HepG2 (cell line): ENCODE measurements at regions not wholly inside any gene's neighbourhood (a gene's known extent, or its start where the extent isn't known, plus 50 kb on each side); places are given as distances from the start of the nearest gene placed in this dataset.

Experiments
- ARNT2 ChIP-seq: sonication (generic); formaldehyde crosslinking; IDR thresholded peaks from 2 replicates; pipeline ENCODE4 v1.8.0; 2022; ENCODE audit warnings: mild to moderate bottlenecking, low read depth, missing genetic modification reagents, moderate library complexity
- BHLHE40 ChIP-seq: IDR thresholded peaks from 2 replicates; pipeline ENCODE4 v1.6.1; 2011; ENCODE audit warnings: low read length, improper control_type of control experiment
- DR1 ChIP-seq: sonication (generic); formaldehyde crosslinking; IDR thresholded peaks from 2 replicates; pipeline ENCODE4 v1.8.0; 2021; ENCODE audit warnings: mild to moderate bottlenecking, missing genetic modification reagents, inconsistent platforms
- ELF1 ChIP-seq: sonication (generic); formaldehyde crosslinking; IDR thresholded peaks from 2 replicates; pipeline ENCODE4 v1.4.0; 2020; ENCODE audit warnings: missing genetic modification reagents
- GLI4 ChIP-seq: sonication (generic); formaldehyde crosslinking; IDR thresholded peaks from 2 replicates; pipeline ENCODE4 v1.5.1; 2020; ENCODE audit warnings: missing genetic modification reagents, mild to moderate bottlenecking, moderate library complexity, borderline replicate concordance
- KLF9 ChIP-seq: IDR thresholded peaks from 2 replicates; pipeline ENCODE4 v1.6.1; 2016; ENCODE audit warnings: low read depth
- MEIS1 ChIP-seq: sonication (generic); formaldehyde crosslinking; IDR thresholded peaks from 2 replicates; pipeline ENCODE4 v1.9.0; 2021; ENCODE audit warnings: mild to moderate bottlenecking, missing genetic modification reagents, moderate library complexity, borderline replicate concordance
- MYC ChIP-seq: sonication (generic); formaldehyde crosslinking; IDR thresholded peaks from 2 replicates; pipeline ENCODE4 v1.9.0; 2021; ENCODE audit warnings: missing genetic modification reagents, borderline replicate concordance
- POLR2AphosphoS5 ChIP-seq: IDR thresholded peaks from 2 replicates; pipeline ENCODE4 v1.6.1; 2012; ENCODE audit warnings: low read depth, low read length
- SUZ12 ChIP-seq: fragments of 150-350 bp; IDR thresholded peaks from 2 replicates; pipeline ENCODE4 v1.6.1; 2014; ENCODE audit warnings: low read depth, low read length
- TCF7 ChIP-seq: sonication (generic); IDR thresholded peaks from 2 replicates; pipeline ENCODE4 v1.6.1; 2016; ENCODE audit warnings: antibody characterized with exemption, low read depth
- ZNF224 ChIP-seq: sonication (generic); formaldehyde crosslinking; IDR thresholded peaks from 2 replicates; pipeline ENCODE4 v1.5.0; 2020; ENCODE audit warnings: mild to moderate bottlenecking, missing genetic modification reagents
- TF ChIP-seq, protein P1 (sequence below): sonication (generic); formaldehyde crosslinking; IDR thresholded peaks from 2 replicates; pipeline ENCODE4 v1.4.0; 2020; ENCODE audit warnings: low read depth, missing genetic modification reagents
- TF ChIP-seq, protein P2 (sequence below): sonication (generic); formaldehyde crosslinking; IDR thresholded peaks from 2 replicates; pipeline ENCODE4 v1.5.0; 2020; ENCODE audit warnings: mild to moderate bottlenecking, missing genetic modification reagents, moderate library complexity

DNA sequence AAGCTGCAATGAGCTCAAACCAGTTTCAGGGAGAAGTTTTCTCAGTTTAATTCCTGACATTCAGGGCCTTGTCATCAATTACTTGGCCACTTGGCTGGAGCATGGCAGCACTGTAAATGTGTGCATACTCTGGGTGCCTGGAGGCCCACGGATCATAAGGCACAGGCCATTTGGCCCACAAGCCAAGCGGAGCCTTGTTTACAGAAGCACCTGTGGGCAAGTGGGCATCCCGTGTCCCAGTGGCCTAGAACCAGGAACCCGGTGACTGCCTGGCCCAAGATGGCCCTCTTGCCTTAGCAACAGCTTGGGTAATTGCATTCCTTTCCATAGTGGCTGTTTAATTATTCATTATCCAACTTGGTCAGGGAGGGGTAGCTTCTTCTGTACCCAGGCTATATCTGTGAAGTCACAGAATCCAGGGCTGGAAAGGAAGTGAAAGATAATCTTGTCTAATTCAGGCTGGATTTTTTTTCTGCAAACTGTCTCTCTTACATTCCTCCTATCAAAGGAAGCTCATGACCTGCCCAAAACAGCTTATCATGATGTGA is 426.4 kb upstream of the ZMIZ1 start:
- TF ChIP-seq SUZ12 (no peak), MYC (CRISPR knock-in tag) (no peak), MEIS1 (CRISPR knock-in tag) (no peak), GLI4 (CRISPR knock-in tag) (no peak), KLF9 (CRISPR knock-in tag) (no peak), ZNF224 (CRISPR knock-in tag) (no peak), TCF7 (no peak), ELF1 (no peak), ARNT2 (CRISPR knock-in tag) (no peak), POLR2AphosphoS5 (no peak), DR1 (CRISPR knock-in tag) (no peak), BHLHE40 (no peak)
- TF ChIP-seq, protein P1, sequence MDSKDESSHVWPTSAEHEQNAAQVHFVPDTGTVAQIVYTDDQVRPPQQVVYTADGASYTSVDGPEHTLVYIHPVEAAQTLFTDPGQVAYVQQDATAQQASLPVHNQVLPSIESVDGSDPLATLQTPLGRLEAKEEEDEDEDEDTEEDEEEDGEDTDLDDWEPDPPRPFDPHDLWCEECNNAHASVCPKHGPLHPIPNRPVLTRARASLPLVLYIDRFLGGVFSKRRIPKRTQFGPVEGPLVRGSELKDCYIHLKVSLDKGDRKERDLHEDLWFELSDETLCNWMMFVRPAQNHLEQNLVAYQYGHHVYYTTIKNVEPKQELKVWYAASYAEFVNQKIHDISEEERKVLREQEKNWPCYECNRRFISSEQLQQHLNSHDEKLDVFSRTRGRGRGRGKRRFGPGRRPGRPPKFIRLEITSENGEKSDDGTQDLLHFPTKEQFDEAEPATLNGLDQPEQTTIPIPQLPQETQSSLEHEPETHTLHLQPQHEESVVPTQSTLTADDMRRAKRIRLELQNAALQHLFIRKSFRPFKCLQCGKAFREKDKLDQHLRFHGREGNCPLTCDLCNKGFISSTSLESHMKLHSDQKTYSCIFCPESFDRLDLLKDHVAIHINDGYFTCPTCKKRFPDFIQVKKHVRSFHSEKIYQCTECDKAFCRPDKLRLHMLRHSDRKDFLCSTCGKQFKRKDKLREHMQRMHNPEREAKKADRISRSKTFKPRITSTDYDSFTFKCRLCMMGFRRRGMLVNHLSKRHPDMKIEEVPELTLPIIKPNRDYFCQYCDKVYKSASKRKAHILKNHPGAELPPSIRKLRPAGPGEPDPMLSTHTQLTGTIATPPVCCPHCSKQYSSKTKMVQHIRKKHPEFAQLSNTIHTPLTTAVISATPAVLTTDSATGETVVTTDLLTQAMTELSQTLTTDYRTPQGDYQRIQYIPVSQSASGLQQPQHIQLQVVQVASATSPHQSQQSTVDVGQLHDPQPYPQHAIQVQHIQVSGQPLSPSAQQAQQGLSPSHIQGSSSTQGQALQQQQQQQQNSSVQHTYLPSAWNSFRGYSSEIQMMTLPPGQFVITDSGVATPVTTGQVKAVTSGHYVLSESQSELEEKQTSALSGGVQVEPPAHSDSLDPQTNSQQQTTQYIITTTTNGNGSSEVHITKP = no peak
- TF ChIP-seq, protein P2, sequence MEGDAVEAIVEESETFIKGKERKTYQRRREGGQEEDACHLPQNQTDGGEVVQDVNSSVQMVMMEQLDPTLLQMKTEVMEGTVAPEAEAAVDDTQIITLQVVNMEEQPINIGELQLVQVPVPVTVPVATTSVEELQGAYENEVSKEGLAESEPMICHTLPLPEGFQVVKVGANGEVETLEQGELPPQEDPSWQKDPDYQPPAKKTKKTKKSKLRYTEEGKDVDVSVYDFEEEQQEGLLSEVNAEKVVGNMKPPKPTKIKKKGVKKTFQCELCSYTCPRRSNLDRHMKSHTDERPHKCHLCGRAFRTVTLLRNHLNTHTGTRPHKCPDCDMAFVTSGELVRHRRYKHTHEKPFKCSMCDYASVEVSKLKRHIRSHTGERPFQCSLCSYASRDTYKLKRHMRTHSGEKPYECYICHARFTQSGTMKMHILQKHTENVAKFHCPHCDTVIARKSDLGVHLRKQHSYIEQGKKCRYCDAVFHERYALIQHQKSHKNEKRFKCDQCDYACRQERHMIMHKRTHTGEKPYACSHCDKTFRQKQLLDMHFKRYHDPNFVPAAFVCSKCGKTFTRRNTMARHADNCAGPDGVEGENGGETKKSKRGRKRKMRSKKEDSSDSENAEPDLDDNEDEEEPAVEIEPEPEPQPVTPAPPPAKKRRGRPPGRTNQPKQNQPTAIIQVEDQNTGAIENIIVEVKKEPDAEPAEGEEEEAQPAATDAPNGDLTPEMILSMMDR = no peak
